Small intestine (tissue), 7 donors: ENCODE measurements at regions not wholly inside any gene's neighbourhood (a gene's known extent, or its start where the extent isn't known, plus 50 kb on each side); places are given as distances from the start of the nearest gene placed in this dataset.

Source experiments
- DNase-seq, 2 donors: peaks; one replicate each; pipeline versions ENCODE4 v3.0.0 to v3.0.0-alpha.2; 2013
- FAIRE-seq: peaks from 2 replicates; lab custom pipeline; 2012; peaks lifted over from hg19 to GRCh38; lab: Jason Lieb, UNC
- H3K27ac ChIP-seq, 3 donors: one replicate each; pipeline ENCODE4 v1.5.1; 2013; ENCODE audit warnings: low read length in 2 of 3, mild to moderate bottlenecking in 2 of 3, control low read depth in 1 of 3, inconsistent platforms in 1 of 3, low read depth in 1 of 3, moderate library complexity in 1 of 3
- H3K27me3 ChIP-seq, 3 donors: one replicate each; pipeline ENCODE4 v1.6.1; 2013; ENCODE audit warnings: low read length in 3 of 3, inconsistent platforms in 1 of 3; ENCODE audit not compliant: control insufficient read depth in 3 of 3, insufficient read depth in 3 of 3
- H3K36me3 ChIP-seq, 3 donors: one replicate each; pipeline ENCODE4 v1.6.1; 2013; ENCODE audit warnings: low read length in 3 of 3, inconsistent platforms in 1 of 3, low read depth in 1 of 3, mild to moderate bottlenecking in 1 of 3, moderate library complexity in 1 of 3; ENCODE audit not compliant: control insufficient read depth in 3 of 3, insufficient read depth in 2 of 3
- H3K4me1 ChIP-seq, 3 donors: one replicate each; pipeline ENCODE4 v1.6.1; 2013; ENCODE audit warnings: low read length in 2 of 3, inconsistent platforms in 1 of 3, low read depth in 1 of 3, mild to moderate bottlenecking in 1 of 3, moderate library complexity in 1 of 3; ENCODE audit not compliant: control insufficient read depth in 3 of 3, insufficient read depth in 2 of 3
- H3K4me3 ChIP-seq, 3 donors: one replicate each; pipeline ENCODE4 v1.5.1; 2013; ENCODE audit warnings: low read length in 3 of 3, control low read depth in 1 of 3, inconsistent platforms in 1 of 3, low read depth in 1 of 3, mild to moderate bottlenecking in 1 of 3, moderate library complexity in 1 of 3
- H3K9me3 ChIP-seq, 2 donors: one replicate each; pipeline ENCODE4 v1.6.1; 2013; ENCODE audit warnings: low read depth in 1 of 2, low read length in 1 of 2; ENCODE audit not compliant: control insufficient read depth in 2 of 2, insufficient read depth in 1 of 2
- WGBS, 3 donors: extraction: QIAGEN DNeasy Blood & Tissue Kit; methylation state at CpG; one replicate each; pipeline ENCODE4 v1.1.7; 2013; 5-methylcytosine and 5-hydroxymethylcytosine counted together
- donor health status: healthy with polysubstance abuse.
- donor health status: control.
- donor health status: control.
- donor health status: Bipolar disorder and iron deficiency.
- donor health status: healthy.

DNA sequence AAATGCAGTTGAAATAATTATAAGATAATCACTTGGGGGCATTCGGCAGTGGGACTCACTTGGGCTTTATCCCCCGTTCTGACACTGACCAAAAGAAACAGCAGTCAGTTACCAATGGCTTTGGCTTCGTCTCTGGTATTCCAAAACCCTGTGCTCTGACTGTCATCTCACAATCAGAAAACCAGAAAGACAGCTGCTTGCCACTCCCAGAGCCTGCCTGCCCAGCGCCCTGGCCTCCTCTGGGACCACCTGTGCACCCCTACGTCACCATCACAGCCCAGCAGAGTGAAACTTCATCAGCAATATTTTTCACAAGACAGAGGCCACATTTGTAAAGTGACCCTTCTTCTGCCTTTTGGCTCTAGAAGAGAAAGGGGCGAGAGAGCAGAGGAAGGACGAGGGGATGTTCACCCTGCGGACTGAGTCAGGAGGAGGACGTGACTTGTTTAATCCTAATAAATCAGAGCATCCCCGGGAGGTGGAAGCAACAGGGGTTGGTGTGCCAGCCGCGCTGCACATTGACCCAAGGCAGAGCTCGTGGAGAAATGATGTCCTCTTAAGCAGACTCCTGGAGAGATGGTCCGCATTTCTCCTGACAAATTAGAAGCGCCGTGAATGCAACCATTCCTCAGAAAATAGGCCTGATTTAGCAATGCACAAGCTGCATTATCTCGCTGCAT is 397.8 kb upstream of the ZNF507 start:
- H3K4me3 ChIP-seq = no peak overlapping the region
- DNase-seq = no peak
- WGBS, 3 donors = 82 to 89% (median 84%) methylated on average over 17 of the region's 17 CpGs
- no peaks in the 10 kb centered on the region for H3K9me3 ChIP-seq
- H3K27ac ChIP-seq = no peak overlapping the region
- no peak for FAIRE-seq
- peaks cover 0 to 4% (median 0%) of the 10 kb centered on the region in 3 donors for H3K27me3 ChIP-seq
- no peaks in the 10 kb centered on the region for H3K36me3 ChIP-seq
- H3K4me1 ChIP-seq = no peaks in the 10 kb centered on the region

DNA sequence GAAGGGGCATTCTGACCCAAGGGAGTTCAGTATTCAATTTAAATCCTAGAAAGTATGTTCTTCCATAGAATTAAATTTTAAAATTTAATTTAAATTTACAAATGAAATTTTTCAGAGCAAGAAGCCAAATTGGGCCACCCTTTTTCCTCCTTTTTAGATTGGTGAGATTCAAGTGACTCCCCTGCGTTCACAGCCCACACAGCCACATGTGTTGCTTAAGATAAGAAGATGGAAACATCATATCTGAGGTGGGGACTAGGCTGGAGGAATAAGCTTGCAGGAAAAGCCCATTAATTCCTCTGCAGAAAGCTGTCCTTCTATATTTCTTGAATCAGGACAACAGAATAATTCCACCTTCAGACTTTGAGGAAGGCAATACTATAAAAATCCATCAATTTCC is 392.7 kb upstream of the ZNF507 start:
- H3K27ac ChIP-seq = no peak overlapping the region
- FAIRE-seq = no peak
- WGBS, 3 donors = 74 to 83% (median 81%) methylated on average over 1 of the region's 1 CpG
- no peaks in the 10 kb centered on the region for H3K9me3 ChIP-seq
- DNase-seq = no peak
- no peaks in the 10 kb centered on the region for H3K27me3 ChIP-seq
- H3K4me1 ChIP-seq = no peaks in the 10 kb centered on the region
- H3K4me3 ChIP-seq = no peak overlapping the region
- no peaks in the 10 kb centered on the region for H3K36me3 ChIP-seq

GRCh38 chr19:31955061-31955460 is 390.3 kb upstream of the ZNF507 start:
- FAIRE-seq (no peak), DNase-seq (no peak)
- Histone ChIP-seq H3K27ac (no peak overlapping the region), H3K4me3 (no peak overlapping the region), H3K36me3 (no peaks in the 10 kb centered on the region), H3K27me3 (no peaks in the 10 kb centered on the region), H3K9me3 (no peaks in the 10 kb centered on the region), H3K4me1 (no peaks in the 10 kb centered on the region)
- WGBS, 3 donors = 80 to 86% (median 81%) methylated on average over 3 of the region's 3 CpGs

GRCh38 chr19:31955884-31956283 is 389.5 kb upstream of the ZNF507 start:
- Histone ChIP-seq H3K9me3 (no peaks in the 10 kb centered on the region), H3K27me3 (no peaks in the 10 kb centered on the region), H3K36me3 (no peaks in the 10 kb centered on the region), H3K4me1 (no peaks in the 10 kb centered on the region), H3K4me3 (no peak overlapping the region), H3K27ac (no peak overlapping the region)
- WGBS, 3 donors = 83 to 91% (median 84%) methylated on average over 6 of the region's 6 CpGs
- FAIRE-seq (no peak), DNase-seq (no peak)

GRCh38 chr19:31956771-31957392 is 388.5 kb upstream of the ZNF507 start:
- no peaks in the 10 kb centered on the region for H3K9me3 ChIP-seq
- FAIRE-seq = no peak

GRCh38 chr19:31957711-31958110 is 387.7 kb upstream of the ZNF507 start:
- H3K27me3 ChIP-seq = no peaks in the 10 kb centered on the region
- no peaks in the 10 kb centered on the region for H3K9me3 ChIP-seq
- WGBS, 3 donors = 59 to 70% (median 69%) methylated on average over 4 of the region's 4 CpGs
- FAIRE-seq (no peak), DNase-seq (no peak)
- no peaks in the 10 kb centered on the region for H3K4me1 ChIP-seq
- no peak overlapping the region for H3K27ac ChIP-seq
- H3K4me3 ChIP-seq = no peak overlapping the region
- H3K36me3 ChIP-seq = no peaks in the 10 kb centered on the region

More at GRCh38 chr19:31956771-31957392, 388.5 kb upstream of the ZNF507 start:
- Histone ChIP-seq H3K36me3 (no peaks in the 10 kb centered on the region), H3K27me3 (no peaks in the 10 kb centered on the region), H3K4me3 (no peak overlapping the region), H3K4me1 (no peaks in the 10 kb centered on the region), H3K27ac (no peak overlapping the region)
- no peak for DNase-seq
- WGBS, 3 donors = 71 to 80% (median 75%) methylated on average over 3 of the region's 3 CpGs

GRCh38 chr19:31959527-31960018 is 385.8 kb upstream of the ZNF507 start:
- DNase-seq (no peak), FAIRE-seq (no peak)
- Histone ChIP-seq H3K4me3 (no peak overlapping the region), H3K27me3 (no peaks in the 10 kb centered on the region), H3K36me3 (no peaks in the 10 kb centered on the region), H3K9me3 (peaks cover 0 to 3% of the 10 kb centered on the region in 2 donors), H3K27ac (no peak overlapping the region), H3K4me1 (no peaks in the 10 kb centered on the region)
- 92 to 93% (median 92%) methylated on average over 15 of the region's 15 CpGs for WGBS, 3 donors

GRCh38 chr19:31960474-31960873 is 384.9 kb upstream of the ZNF507 start:
- DNase-seq (no peak), FAIRE-seq (no peak)
- Histone ChIP-seq H3K9me3 (peaks cover 0 to 3% of the 10 kb centered on the region in 2 donors), H3K4me1 (no peaks in the 10 kb centered on the region), H3K27ac (no peak overlapping the region), H3K36me3 (no peaks in the 10 kb centered on the region), H3K4me3 (no peak overlapping the region), H3K27me3 (no peaks in the 10 kb centered on the region)
- 68 to 79% (median 70%) methylated on average over 6 of the region's 6 CpGs for WGBS, 3 donors
